ENCODE measurements at regions not wholly inside any gene's neighbourhood (a gene's known extent, or its start where the extent isn't known, plus 50 kb on each side); places are given as distances from the start of the nearest gene placed in this dataset.
A peak's percentile ranks its signal among the peaks of the same experiment; 100 is the strongest.

DNA sequence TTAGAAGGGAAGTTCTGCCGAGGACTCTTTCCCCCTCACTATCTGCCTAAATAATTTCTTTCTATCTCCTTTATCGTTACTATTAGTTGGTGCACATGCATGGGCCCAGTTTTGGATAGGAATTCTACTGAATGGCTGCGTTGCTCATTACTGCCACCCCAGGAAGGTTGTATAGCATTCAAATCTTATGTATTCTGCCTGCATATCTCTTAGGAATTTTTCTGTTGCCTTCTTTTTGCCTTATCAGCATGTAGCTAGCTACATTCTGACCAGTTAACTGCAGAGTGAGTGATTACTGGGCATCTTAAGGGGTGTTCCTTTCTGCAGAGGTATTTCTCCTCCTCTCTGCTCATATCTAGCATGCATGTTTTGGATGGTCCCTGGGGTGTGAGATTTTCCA, 239.6 kb downstream of the TDRD15 start:
- Histone ChIP-seq H3K36me3 (ENCODE audit: control insufficient read depth, insufficient read depth, low read length) (no peaks in the 10 kb centered on the region), H3K27me3 (replicated peaks; ENCODE audit: control insufficient read depth, insufficient read depth, low read length) (no peaks in the 10 kb centered on the region), H3K4me3 (replicated peaks; ENCODE audit: low read depth, low read length) (no peak overlapping the region)
- TF ChIP-seq, protein P1, sequence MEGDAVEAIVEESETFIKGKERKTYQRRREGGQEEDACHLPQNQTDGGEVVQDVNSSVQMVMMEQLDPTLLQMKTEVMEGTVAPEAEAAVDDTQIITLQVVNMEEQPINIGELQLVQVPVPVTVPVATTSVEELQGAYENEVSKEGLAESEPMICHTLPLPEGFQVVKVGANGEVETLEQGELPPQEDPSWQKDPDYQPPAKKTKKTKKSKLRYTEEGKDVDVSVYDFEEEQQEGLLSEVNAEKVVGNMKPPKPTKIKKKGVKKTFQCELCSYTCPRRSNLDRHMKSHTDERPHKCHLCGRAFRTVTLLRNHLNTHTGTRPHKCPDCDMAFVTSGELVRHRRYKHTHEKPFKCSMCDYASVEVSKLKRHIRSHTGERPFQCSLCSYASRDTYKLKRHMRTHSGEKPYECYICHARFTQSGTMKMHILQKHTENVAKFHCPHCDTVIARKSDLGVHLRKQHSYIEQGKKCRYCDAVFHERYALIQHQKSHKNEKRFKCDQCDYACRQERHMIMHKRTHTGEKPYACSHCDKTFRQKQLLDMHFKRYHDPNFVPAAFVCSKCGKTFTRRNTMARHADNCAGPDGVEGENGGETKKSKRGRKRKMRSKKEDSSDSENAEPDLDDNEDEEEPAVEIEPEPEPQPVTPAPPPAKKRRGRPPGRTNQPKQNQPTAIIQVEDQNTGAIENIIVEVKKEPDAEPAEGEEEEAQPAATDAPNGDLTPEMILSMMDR (IDR thresholded peaks at IDR 0.05; ENCODE audit: insufficient read depth, low read length, poor library complexity, severe bottlenecking): peak; percentile 27
- no peak for DNase-seq (ENCODE audit: extremely low read depth, insufficient read length)

DNA sequence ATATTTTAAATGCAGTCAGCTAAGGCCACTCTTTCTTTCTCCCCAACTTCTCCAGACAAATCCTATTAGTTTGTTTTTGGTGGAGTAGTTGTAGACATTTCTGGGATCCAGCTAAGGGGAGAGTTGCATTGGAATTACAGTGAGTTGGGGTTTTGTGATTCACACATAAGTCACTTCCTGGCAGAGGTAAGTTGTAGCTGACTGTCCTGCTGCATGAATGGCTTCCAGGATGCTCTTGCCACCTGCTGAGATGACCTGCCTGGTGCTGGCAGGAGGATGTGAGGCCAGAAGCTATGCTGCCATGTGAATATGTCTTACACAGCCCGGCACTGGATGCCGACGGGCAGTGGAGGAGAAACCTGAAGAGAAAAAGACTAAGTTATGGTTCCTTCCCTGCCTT, 243.7 kb downstream of the TDRD15 start:
- TF ChIP-seq, protein P1 (IDR thresholded peaks at IDR 0.05; ENCODE audit: insufficient read depth, low read length, poor library complexity, severe bottlenecking): no peak
- no peak for DNase-seq (ENCODE audit: extremely low read depth, insufficient read length)
- Histone ChIP-seq H3K4me3 (replicated peaks; ENCODE audit: low read depth, low read length) (no peak overlapping the region), H3K27me3 (replicated peaks; ENCODE audit: control insufficient read depth, insufficient read depth, low read length) (no peaks in the 10 kb centered on the region), H3K36me3 (ENCODE audit: control insufficient read depth, insufficient read depth, low read length) (no peaks in the 10 kb centered on the region)

DNA sequence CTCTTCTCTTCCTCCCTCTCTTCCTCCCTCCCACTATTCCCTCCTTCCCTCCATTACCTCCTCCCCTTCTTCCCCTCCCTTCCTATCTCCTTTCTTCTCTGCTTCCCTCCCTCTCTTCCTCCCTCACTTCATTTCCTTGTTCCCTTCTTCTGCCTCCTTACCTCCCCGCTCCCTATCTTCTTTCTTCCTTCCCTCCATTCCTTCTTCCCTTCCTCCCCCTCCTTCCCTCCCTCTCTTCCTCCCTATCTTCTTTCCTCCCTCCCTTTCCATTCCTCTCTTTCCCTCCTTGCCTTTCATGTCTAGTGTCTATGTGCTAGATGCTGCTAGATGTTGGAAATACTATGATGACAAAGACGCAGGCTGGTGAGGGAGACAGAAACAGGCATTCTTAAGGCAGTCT, 246.0 kb downstream of the TDRD15 start:
- Histone ChIP-seq H3K27me3 (replicated peaks; ENCODE audit: control insufficient read depth, insufficient read depth, low read length) (no peaks in the 10 kb centered on the region), H3K4me3 (replicated peaks; ENCODE audit: low read depth, low read length) (no peak overlapping the region), H3K36me3 (ENCODE audit: control insufficient read depth, insufficient read depth, low read length) (no peaks in the 10 kb centered on the region)
- TF ChIP-seq, protein P1 (IDR thresholded peaks at IDR 0.05; ENCODE audit: insufficient read depth, low read length, poor library complexity, severe bottlenecking): no peak
- DNase-seq (ENCODE audit: extremely low read depth, insufficient read length): no peak

DNA sequence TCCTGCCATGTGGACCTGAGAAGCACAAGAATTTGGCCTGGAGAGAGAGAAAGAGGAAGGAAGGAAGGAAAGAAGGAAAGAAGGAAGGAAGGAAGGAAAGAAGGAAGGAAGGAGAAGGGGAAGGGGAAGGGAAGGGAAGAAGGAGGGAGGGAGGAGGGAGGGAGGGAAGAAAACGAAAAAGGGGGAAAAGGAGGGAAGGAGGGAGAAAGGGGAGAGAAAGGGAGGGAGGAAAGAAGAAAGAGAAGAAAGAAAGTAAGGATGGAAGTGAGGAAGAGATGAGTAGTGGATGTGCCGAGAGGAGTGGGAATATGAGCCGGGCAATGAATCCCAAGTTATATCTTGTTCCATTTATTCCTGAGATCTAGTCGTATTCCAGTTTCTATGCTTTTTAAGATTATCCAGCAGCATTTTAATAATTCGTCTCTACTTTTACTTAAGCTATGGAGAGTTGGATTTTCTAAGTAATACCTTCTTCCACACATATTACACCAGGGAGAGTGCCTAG, 247.8 kb downstream of the TDRD15 start:
- H3K36me3 ChIP-seq (ENCODE audit: control insufficient read depth, insufficient read depth, low read length): no peaks in the 10 kb centered on the region
- H3K4me3 ChIP-seq (replicated peaks; ENCODE audit: low read depth, low read length): no peak overlapping the region
- DNase-seq (ENCODE audit: extremely low read depth, insufficient read length): no peak
- TF ChIP-seq, protein P1 (IDR thresholded peaks at IDR 0.05; ENCODE audit: insufficient read depth, low read length, poor library complexity, severe bottlenecking): no peak
- H3K27me3 ChIP-seq (replicated peaks; ENCODE audit: control insufficient read depth, insufficient read depth, low read length): no peaks in the 10 kb centered on the region; the same call in 1 of the 2 replicates

DNA sequence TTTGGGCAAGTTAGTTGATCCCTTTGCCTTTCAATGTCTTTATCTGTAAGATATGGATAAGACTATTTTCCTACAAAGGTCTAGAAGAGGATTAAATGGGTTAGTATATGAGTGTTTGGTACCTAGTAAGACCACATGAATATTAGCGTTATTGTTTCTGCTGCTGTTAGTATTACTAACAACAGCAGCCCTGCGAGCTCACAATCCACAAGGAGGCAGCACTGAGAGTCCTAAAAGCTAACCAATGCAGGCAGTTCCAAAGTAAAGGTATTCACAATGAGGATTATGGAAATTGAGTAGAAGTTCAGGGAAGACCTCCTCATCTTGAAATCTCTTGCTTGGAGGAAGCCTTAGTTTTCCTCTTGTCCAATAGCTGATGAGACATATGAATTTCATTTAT, 248.9 kb downstream of the TDRD15 start:
- TF ChIP-seq, protein P1 (IDR thresholded peaks at IDR 0.05; ENCODE audit: insufficient read depth, low read length, poor library complexity, severe bottlenecking): peak; percentile 66
- no peak for DNase-seq (ENCODE audit: extremely low read depth, insufficient read length)
- H3K27me3 ChIP-seq (replicated peaks; ENCODE audit: control insufficient read depth, insufficient read depth, low read length): no peaks in the 10 kb centered on the region; the same call in 1 of the 2 replicates
- no peak overlapping the region for H3K4me3 ChIP-seq (replicated peaks; ENCODE audit: low read depth, low read length)
- no peaks in the 10 kb centered on the region for H3K36me3 ChIP-seq (ENCODE audit: control insufficient read depth, insufficient read depth, low read length)

DNA sequence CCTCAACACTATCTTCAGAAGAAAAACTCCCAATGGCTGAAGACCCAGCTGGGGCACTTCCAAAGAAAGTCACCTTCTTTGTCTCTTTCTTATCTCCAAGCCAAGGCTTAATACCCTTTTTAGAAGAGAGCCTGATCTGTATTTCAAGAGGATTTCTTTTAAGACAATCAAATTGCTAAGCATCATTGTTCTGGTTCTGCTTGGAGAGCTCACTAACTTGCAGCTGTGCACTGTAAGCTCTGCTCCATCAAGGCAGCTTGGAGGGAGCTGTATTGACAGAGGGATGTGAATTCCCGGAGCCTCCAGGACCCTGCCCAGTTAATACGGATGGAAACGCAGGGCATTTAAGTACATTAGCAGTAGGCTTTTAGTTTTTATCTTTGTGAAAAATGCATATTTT, 253.1 kb downstream of the TDRD15 start:
- Histone ChIP-seq H3K36me3 (ENCODE audit: control insufficient read depth, insufficient read depth, low read length) (no peaks in the 10 kb centered on the region), H3K4me3 (replicated peaks; ENCODE audit: low read depth, low read length) (no peak overlapping the region), H3K27me3 (replicated peaks; ENCODE audit: control insufficient read depth, insufficient read depth, low read length) (no peaks in the 10 kb centered on the region; the same call in 1 of the 2 replicates)
- no peak for DNase-seq (ENCODE audit: extremely low read depth, insufficient read length)
- TF ChIP-seq, protein P1 (IDR thresholded peaks at IDR 0.05; ENCODE audit: insufficient read depth, low read length, poor library complexity, severe bottlenecking): no peak
